ENCODE measurements at regions not wholly inside any gene's neighbourhood (a gene's known extent, or its start where the extent isn't known, plus 50 kb on each side); places are given as distances from the start of the nearest gene placed in this dataset.

GRCh38 chr10:130479926-130480325 is 343.7 kb downstream of the GLRX3 start:
- TF ChIP-seq CTCF (conservative IDR thresholded peaks at IDR 0.05) = no peak
- TF ChIP-seq ZFX (IDR thresholded peaks at IDR 0.05) = no peak
